NCI-H1436 (cell line): ENCODE measurements at regions not wholly inside any gene's neighbourhood (a gene's known extent, or its start where the extent isn't known, plus 50 kb on each side); places are given as distances from the start of the nearest gene placed in this dataset.
"Not testable (repeated sequence)": the region's sequence is repeated elsewhere in the genome, so short reads cannot be mapped to it uniquely, and the experiment has no call there.

Experiments
- DNase-seq: peaks from one replicate; lab custom pipeline; 2025; lab: John Stamatoyannopoulos, UW

- DNase-seq: no peak
Observed at GRCh38 chr6:103578115-103578514, 1281.6 kb downstream of the HACE1 start.

GRCh38 chr6:103570431-103570830 is 1289.3 kb downstream of the HACE1 start:
- DNase-seq: no peak

- DNase-seq: no peak
Observed at GRCh38 chr6:103554911-103555310, 1304.8 kb downstream of the HACE1 start.

GRCh38 chr6:103538381-103538780 is 1321.3 kb downstream of the HACE1 start:
- no peak for DNase-seq

- no peak for DNase-seq
Observed at GRCh38 chr6:103534814-103535213, 1324.9 kb downstream of the HACE1 start.

GRCh38 chr6:103534095-103534494 is 1325.6 kb downstream of the HACE1 start:
- no peak for DNase-seq

- DNase-seq: no peak
Observed at GRCh38 chr6:103522045-103522444, 1337.7 kb downstream of the HACE1 start.

- DNase-seq: no peak
Observed at GRCh38 chr6:103516336-103516735, 1343.4 kb downstream of the HACE1 start.

- DNase-seq: no peak
Observed at GRCh38 chr6:103507052-103507451, 1352.7 kb downstream of the HACE1 start.

GRCh38 chr6:103505155-103505518 is 1354.6 kb downstream of the HACE1 start:
- no peak for DNase-seq

GRCh38 chr6:103504501-103505154 is 1355.1 kb downstream of the HACE1 start:
- no peak for DNase-seq

- not testable (repeated sequence) for DNase-seq
Observed at GRCh38 chr6:103496588-103496987, 1363.1 kb downstream of the HACE1 start.

- no peak for DNase-seq
Observed at GRCh38 chr6:103456652-103457051, 1403.1 kb downstream of the HACE1 start.

GRCh38 chr6:103455275-103455674 is 1404.4 kb downstream of the HACE1 start:
- DNase-seq: no peak

GRCh38 chr6:103409475-103409874 is 1450.2 kb downstream of the HACE1 start:
- no peak for DNase-seq

GRCh38 chr6:103405321-103405720 is 1454.4 kb downstream of the HACE1 start:
- DNase-seq: no peak

- no peak for DNase-seq
Observed at GRCh38 chr6:103404799-103405198, 1454.9 kb downstream of the HACE1 start.

- DNase-seq: no peak
Observed at GRCh38 chr6:103396768-103397167, 1463.0 kb downstream of the HACE1 start.

- DNase-seq: no peak
Observed at GRCh38 chr6:103379272-103379671, 1480.4 kb downstream of the HACE1 start.

GRCh38 chr6:103367212-103367611 is 1492.5 kb downstream of the HACE1 start:
- DNase-seq: no peak

GRCh38 chr6:103356531-103356930 is 1503.2 kb downstream of the HACE1 start:
- DNase-seq: no peak

GRCh38 chr6:103344554-103345163 is 1515.1 kb downstream of the HACE1 start:
- DNase-seq: no peak

- no peak for DNase-seq
Observed at GRCh38 chr6:103335412-103335811, 1524.3 kb downstream of the HACE1 start.
